NCI-H2029 treated with DMSO at 0.1 percent for 48 hours (cell line): ENCODE measurements at regions not wholly inside any gene's neighbourhood (a gene's known extent, or its start where the extent isn't known, plus 50 kb on each side); places are given as distances from the start of the nearest gene placed in this dataset.
"Not testable (repeated sequence)": the region's sequence is repeated elsewhere in the genome, so short reads cannot be mapped to it uniquely, and the experiment has no call there.

ENCODE experiments used
- DNase-seq: peaks from one replicate; lab custom pipeline; 2025; lab: John Stamatoyannopoulos, UW

DNA sequence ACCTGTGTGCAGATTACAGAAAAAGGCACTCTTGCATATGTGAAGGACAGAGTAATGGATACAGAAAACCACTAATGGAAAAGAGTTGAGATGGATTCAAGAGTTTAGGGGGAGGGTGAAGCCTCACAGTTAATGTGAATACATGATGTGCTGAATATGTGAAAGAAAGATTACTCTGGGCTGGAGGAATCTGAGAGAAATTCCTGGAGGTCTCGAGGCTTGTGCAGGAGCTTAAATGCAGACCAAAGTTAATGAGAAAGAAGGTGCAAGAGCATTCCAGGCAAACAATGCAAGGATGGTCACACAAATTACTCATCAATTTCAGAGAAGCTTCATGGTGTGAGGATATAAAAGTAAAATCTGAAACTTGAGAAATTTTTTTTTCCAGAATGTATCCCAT lies 768.8 kb downstream of the STPG2 start:
- DNase-seq: no peak

DNA sequence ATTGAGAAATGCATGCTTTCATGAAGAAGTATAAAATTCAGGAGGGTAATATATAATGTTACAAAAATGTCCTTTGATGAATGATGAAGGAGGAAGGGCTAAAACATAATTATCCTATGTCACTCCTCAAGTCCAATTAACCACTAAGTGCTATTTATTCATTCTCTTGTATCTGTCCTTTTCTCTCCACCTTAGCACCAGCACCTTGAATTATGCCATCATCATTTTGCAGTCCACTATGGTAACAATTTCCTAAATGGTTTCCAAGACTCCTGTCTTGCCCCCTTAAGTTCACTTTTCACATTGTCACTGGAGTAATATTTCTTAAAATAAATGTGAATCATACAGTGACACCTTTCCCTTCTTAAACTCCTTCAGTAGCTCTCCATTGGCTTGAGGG lies 756.3 kb downstream of the STPG2 start:
- DNase-seq: no peak

- no peak for DNase-seq
Observed at GRCh38 chr4:97394653-97395052, 748.6 kb downstream of the STPG2 start.

GRCh38 chr4:97396097-97396496 lies 747.2 kb downstream of the STPG2 start:
- DNase-seq: no peak

DNA sequence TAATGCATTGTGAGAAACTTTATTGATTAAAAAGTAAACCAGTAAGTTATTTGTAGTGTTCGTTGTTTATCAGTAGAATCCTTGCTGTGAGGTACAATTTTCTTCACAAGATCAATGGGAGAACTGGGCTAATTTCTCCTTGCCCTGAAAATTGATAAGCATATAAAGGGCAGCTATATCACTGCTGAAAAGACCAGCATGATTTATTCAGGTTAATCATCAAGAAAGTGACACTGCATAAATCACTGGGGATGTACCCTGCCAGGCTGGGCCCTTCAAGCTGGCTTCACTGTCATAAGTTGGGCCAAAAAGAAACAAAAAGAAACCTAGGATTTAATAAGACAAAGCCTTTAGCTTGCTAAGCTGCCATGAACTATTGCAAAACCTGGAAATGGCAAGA lies 746.7 kb downstream of the STPG2 start:
- no peak for DNase-seq

DNA sequence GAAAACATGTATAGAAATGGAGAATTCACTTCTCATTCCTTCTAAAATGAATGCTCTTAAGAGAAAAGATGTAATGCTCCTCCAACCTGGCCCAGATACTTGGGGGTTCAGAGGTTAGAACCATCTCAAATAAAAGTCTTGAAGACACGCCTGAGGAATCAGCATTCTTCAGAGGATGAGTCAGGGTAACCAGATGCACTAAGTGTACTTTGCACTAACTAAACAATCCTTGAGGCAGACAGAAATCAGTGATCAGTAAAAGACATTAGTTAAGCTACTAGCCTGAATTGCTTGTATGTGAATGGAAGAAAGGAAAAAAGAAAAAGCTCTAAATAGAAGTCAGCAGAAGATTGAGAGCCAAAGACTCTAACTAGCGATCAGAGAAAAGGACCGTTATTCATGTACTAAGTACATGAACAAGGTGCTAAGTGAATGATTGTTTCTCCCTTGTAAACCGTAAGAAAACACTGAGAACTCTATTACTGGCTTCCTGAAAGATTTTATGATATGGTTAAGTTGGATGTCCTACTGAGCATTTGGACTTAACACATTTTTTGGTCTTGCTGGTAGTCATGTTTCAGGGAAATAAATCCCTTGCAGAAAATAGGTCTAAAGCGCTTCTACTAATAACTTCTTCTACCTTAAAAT lies 738.3 kb downstream of the STPG2 start:
- no peak for DNase-seq

DNA sequence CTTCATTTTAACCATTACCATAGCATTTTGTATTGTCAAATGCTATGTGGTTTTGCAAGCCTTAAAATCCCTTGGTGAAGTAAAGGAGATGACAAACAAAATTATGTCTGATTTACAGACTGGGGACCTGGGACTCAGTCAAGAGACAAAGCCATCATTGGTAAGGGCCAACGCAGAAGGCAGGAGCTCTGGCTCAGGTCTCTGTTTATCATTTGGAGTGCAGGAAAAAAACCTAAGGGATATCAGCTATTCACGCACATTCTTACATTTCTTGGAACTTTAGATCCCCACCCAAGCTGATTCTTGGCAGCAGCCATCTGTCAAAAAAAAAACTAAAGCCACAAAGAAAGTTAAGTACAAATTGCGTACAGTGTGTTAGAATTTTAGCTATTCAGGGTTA lies 731.9 kb downstream of the STPG2 start:
- DNase-seq: no peak

GRCh38 chr4:97412331-97412730 lies 730.9 kb downstream of the STPG2 start:
- no peak for DNase-seq

- no peak for DNase-seq
Observed at GRCh38 chr4:97414161-97414560, 729.1 kb downstream of the STPG2 start.

DNA sequence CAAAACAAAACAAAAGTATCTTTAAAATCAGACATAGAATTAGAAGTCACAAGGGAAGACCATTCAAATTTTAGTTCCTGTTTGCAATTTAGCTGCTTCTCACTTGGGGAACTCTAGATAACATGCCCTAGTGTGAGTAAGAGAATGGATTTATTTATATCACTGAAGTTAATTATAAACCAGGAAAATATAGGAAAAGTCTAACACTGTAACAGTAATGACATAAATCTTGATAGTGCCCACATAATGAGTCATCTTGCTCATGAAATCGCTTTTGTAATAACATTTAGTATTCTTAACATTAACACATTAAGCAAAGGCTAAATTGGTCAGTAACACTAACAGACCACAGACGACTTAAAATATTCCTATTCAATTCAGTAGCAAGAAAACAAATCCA lies 710.7 kb downstream of the STPG2 start:
- DNase-seq: no peak

GRCh38 chr4:97437998-97438705 lies 705.1 kb downstream of the STPG2 start:
- not testable (repeated sequence) for DNase-seq

DNA sequence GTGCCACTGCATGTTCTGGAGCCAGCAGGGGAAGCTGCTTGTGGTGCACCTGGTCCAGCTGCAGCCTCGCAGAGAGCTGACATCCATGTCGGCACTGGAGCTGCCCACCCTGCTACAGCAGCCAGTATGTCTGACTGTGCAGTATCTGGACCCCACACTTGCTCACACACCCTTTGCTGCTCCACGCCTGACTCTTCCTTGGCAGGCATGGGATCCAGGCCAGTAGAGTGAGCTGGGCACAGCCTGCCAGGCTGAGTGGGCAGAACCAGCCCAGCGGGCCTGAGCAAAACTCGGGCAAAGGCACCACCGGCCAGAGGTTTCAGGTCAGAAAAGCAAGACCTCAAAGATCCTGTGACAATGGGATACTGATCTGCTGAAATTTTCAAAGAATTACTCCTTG lies 690.1 kb downstream of the STPG2 start:
- DNase-seq: no peak

DNA sequence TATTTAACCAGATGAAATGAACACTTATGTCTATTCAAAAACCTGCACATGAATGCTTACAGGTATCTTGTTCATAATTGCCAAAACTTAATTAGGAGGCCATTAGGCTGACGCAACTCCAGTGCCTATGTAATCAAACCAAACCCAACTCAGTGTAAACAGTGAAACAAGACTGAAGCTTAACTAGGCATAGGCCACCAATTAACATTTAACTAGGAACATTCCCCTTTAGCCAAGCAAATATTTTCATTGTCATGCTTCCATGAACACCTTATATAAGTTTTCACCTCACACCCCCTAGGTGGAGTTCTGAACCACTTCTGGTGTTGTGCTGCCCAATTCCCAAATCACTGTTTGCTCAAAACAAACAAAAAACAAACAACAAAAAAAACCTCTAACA lies 686.0 kb downstream of the STPG2 start:
- DNase-seq: peak; percentile 22

DNA sequence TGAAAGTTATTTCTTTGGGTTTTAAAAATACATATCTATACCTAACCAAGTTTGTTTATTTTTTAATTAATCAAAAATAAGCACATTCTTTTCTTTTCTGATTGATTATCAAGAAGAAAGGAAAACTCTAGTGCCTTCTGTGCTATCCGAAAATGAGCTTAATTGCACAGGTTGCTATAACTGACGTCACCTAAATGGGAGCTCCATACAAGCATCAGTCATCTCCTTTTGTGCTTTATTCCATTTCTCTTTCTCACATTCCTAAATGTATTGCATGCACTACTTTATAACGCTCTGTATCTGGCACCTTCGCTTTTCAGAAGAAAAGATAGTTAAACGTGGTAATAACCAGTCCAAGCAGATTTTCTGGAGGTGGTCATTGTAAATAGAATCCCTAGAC lies 675.0 kb downstream of the STPG2 start:
- no peak for DNase-seq

- DNase-seq: no peak
Observed at GRCh38 chr4:97475621-97476020, 667.7 kb downstream of the STPG2 start.

- no peak for DNase-seq
Observed at GRCh38 chr4:97477974-97478373, 665.3 kb downstream of the STPG2 start.

- no peak for DNase-seq
Observed at GRCh38 chr4:97479388-97479787, 663.9 kb downstream of the STPG2 start.

GRCh38 chr4:97491856-97492255 lies 651.4 kb downstream of the STPG2 start:
- no peak for DNase-seq

GRCh38 chr4:97493815-97494518 lies 649.3 kb downstream of the STPG2 start:
- DNase-seq: no peak

GRCh38 chr4:97496298-97496873 lies 646.9 kb downstream of the STPG2 start:
- no peak for DNase-seq

DNA sequence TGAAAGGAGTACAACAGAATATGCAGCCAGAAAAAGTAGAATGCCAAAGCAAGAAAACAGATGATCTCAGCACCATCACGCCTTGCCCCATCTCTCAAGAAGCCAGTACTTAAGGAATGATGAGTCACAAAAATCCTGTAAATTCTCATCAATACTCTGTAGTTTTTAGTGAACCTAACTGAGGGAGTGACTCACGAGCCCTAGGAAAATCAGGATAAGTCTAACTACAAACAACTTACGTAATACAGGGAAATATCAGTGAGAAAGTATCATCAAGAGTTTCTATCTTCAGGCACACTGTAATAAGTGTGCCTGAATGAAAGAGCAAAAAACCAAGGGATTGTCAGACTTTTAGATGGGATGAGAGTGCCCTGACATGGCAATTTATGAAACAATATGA lies 644.4 kb downstream of the STPG2 start:
- no peak for DNase-seq

GRCh38 chr4:97500423-97500822 lies 642.9 kb downstream of the STPG2 start:
- DNase-seq: no peak

- no peak for DNase-seq
Observed at GRCh38 chr4:97504713-97505112, 638.6 kb downstream of the STPG2 start.
